Esophagus squamous epithelium (tissue), 4 donors: ENCODE measurements at regions not wholly inside any gene's neighbourhood (a gene's known extent, or its start where the extent isn't known, plus 50 kb on each side); places are given as distances from the start of the nearest gene placed in this dataset.

Source experiments
- POLR2A ChIP-seq, 4 donors: fragments of 450-650 bp; IDR thresholded peaks; one replicate each; pipeline ENCODE4 v1.6.1; 2017; ENCODE audit warnings: antibody characterized with exemption in 4 of 4, mild to moderate bottlenecking in 4 of 4, moderate library complexity in 3 of 4
- TF ChIP-seq, protein P1 (sequence below), 6 experiments: fragments of 450-650 bp in 4 of 6; fragments of 200-600 bp in 2 of 6; sonication (generic) in 2 of 6; IDR thresholded peaks; one replicate each; pipeline ENCODE4 v1.5.1; 2016 to 2019; ENCODE audit warnings: antibody characterized with exemption in 6 of 6, mild to moderate bottlenecking in 4 of 6, moderate library complexity in 4 of 6

DNA sequence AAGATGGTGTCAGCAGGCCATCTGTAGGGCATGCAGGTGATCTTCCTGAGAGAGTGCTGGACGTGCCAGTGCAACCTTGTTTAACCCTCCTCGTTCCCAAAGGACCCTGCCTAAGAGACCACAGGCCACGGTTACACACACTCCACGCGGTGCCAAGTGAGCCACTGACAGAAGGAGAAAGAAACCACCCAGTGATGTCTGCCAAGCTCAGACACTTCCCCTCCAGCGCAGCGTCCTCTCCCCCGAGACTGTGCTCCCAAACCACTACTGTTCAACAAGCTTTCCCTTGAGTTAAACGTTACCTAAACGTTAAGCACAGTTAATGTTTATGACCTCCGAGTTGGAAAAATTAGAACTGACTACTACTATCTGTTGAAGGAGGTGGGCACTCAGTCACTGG lies 119.1 kb upstream of the NCK2 start:
- TF ChIP-seq, protein P1, sequence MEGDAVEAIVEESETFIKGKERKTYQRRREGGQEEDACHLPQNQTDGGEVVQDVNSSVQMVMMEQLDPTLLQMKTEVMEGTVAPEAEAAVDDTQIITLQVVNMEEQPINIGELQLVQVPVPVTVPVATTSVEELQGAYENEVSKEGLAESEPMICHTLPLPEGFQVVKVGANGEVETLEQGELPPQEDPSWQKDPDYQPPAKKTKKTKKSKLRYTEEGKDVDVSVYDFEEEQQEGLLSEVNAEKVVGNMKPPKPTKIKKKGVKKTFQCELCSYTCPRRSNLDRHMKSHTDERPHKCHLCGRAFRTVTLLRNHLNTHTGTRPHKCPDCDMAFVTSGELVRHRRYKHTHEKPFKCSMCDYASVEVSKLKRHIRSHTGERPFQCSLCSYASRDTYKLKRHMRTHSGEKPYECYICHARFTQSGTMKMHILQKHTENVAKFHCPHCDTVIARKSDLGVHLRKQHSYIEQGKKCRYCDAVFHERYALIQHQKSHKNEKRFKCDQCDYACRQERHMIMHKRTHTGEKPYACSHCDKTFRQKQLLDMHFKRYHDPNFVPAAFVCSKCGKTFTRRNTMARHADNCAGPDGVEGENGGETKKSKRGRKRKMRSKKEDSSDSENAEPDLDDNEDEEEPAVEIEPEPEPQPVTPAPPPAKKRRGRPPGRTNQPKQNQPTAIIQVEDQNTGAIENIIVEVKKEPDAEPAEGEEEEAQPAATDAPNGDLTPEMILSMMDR (IDR thresholded peaks at IDR 0.05), result no peak
- no peak for TF ChIP-seq POLR2A (IDR thresholded peaks at IDR 0.05)
